Prostate gland (tissue), 2 donors: ENCODE measurements at regions not wholly inside any gene's neighbourhood (a gene's known extent, or its start where the extent isn't known, plus 50 kb on each side); places are given as distances from the start of the nearest gene placed in this dataset.

ENCODE experiments used
- DNase-seq: peaks from one replicate; pipeline ENCODE4 v3.0.0-alpha.2; 2019; ENCODE audit warnings: low spot score
- H3K27ac ChIP-seq, 2 donors: fragments of 200-600 bp; sonication (generic); 2 replicates each; pipeline ENCODE4 v1.5.1; 2017 to 2019
- H3K27me3 ChIP-seq: fragments of 200-600 bp; sonication (generic); replicated peaks from 2 replicates; pipeline ENCODE4 v1.5.1; 2019; ENCODE audit not compliant: insufficient read depth
- H3K36me3 ChIP-seq, 2 donors: fragments of 200-600 bp; sonication (generic); 1 replicate in 1 of 2; 2 replicates in 1 of 2; pipeline versions ENCODE4 v1.5.1 to v1.8.1; 2017 to 2019
- H3K4me1 ChIP-seq: fragments of 200-600 bp; sonication (generic); replicated peaks from 2 replicates; pipeline ENCODE4 v1.5.1; 2019
- H3K4me3 ChIP-seq, 2 donors: fragments of 200-600 bp; sonication (generic); 2 replicates each; pipeline ENCODE4 v1.5.1; 2017 to 2019
- H3K9me3 ChIP-seq: fragments of 200-600 bp; sonication (generic); 2 replicates; pipeline ENCODE4 v1.5.1; 2017
- CTCF ChIP-seq, 4 experiments: fragments of 200-600 bp in 2 of 4; fragments of 450-650 bp in 2 of 4; sonication (generic) in 2 of 4; IDR thresholded peaks; 1 replicate in 3 of 4; 2 replicates in 1 of 4; pipeline ENCODE4 v1.5.1; 2016 to 2019; ENCODE audit warnings: antibody characterized with exemption in 4 of 4, mild to moderate bottlenecking in 2 of 4, moderate library complexity in 2 of 4
- POLR2A ChIP-seq: fragments of 450-650 bp; IDR thresholded peaks from one replicate; pipeline ENCODE4 v1.6.1; 2016; ENCODE audit warnings: antibody characterized with exemption, mild to moderate bottlenecking
- POLR2AphosphoS5 ChIP-seq: sonication (generic); formaldehyde crosslinking; IDR thresholded peaks from one replicate; pipeline ENCODE4 v1.6.1; 2017; ENCODE audit warnings: antibody characterized with exemption
- WGBS: methylation state at CpG from one replicate; pipeline ENCODE4 v1.1.5; 2018; 5-methylcytosine and 5-hydroxymethylcytosine counted together
- intact Hi-C: fragments of 100-400 bp; cut with DNase I; formaldehyde crosslinking; loops from one replicate; pipeline ENCODE4 v1.14.2; 2022

- no peaks in the 10 kb centered on the region for H3K9me3 ChIP-seq
- WGBS, result 87% methylated on average over 3 of the region's 3 CpGs
- H3K4me3 ChIP-seq, result no peak overlapping the region
- H3K27me3 ChIP-seq, result no peaks in the 10 kb centered on the region
- TF ChIP-seq CTCF (IDR thresholded peaks at IDR 0.05) (no peak), POLR2AphosphoS5 (no peak), POLR2A (no peak)
- H3K27ac ChIP-seq, result no peak overlapping the region
- DNase-seq, result no peak
- no peaks in the 10 kb centered on the region for H3K36me3 ChIP-seq
- H3K4me1 ChIP-seq, result no peaks in the 10 kb centered on the region
- intact Hi-C loops, result no loop called here
Observed at GRCh38 chr1:43061757-43062156, 103.1 kb upstream of the SLC2A1 start.

- H3K4me3 ChIP-seq, result no peak overlapping the region
- 67% methylated on average over 9 of the region's 9 CpGs for WGBS
- TF ChIP-seq POLR2A (no peak), CTCF (IDR thresholded peaks at IDR 0.05) (no peak), POLR2AphosphoS5 (no peak)
- DNase-seq, result no peak
- no peaks in the 10 kb centered on the region for H3K4me1 ChIP-seq
- no peak overlapping the region for H3K27ac ChIP-seq
- H3K9me3 ChIP-seq, result no peaks in the 10 kb centered on the region
- intact Hi-C loops, result no loop called here
- H3K36me3 ChIP-seq, result no peaks in the 10 kb centered on the region
- H3K27me3 ChIP-seq, result no peaks in the 10 kb centered on the region
Observed at GRCh38 chr1:43059640-43060574, 101.2 kb upstream of the SLC2A1 start.

- 19% methylated on average over 12 of the region's 12 CpGs for WGBS
Observed at GRCh38 chr1:43058545-43059360, 100.1 kb upstream of the SLC2A1 start.

GRCh38 chr1:43058056-43058455 lies 99.4 kb upstream of the SLC2A1 start:
- Histone ChIP-seq H3K36me3 (no peaks in the 10 kb centered on the region), H3K27ac (no peak overlapping the region), H3K27me3 (no peaks in the 10 kb centered on the region), H3K4me3 (no peak overlapping the region), H3K4me1 (no peaks in the 10 kb centered on the region), H3K9me3 (no peaks in the 10 kb centered on the region)
- no peak for TF ChIP-seq POLR2AphosphoS5
- TF ChIP-seq CTCF (IDR thresholded peaks at IDR 0.05), result no peak
- no peak for TF ChIP-seq POLR2A
- 90% methylated on average over 10 of the region's 11 CpGs for WGBS
- intact Hi-C loops, result no loop called here
- no peak for DNase-seq

More at GRCh38 chr1:43058545-43059360, 100.1 kb upstream of the SLC2A1 start:
- no peaks in the 10 kb centered on the region for H3K4me1 ChIP-seq
- H3K36me3 ChIP-seq, result no peaks in the 10 kb centered on the region
- H3K27me3 ChIP-seq, result no peaks in the 10 kb centered on the region
- DNase-seq, result no peak
- H3K4me3 ChIP-seq, result no peak overlapping the region
- intact Hi-C loops, result no loop called here
- no peak for TF ChIP-seq POLR2AphosphoS5
- H3K27ac ChIP-seq, result no peak overlapping the region
- no peaks in the 10 kb centered on the region for H3K9me3 ChIP-seq

GRCh38 chr1:43057567-43057966 lies 98.9 kb upstream of the SLC2A1 start:
- no peak for DNase-seq
- no peaks in the 10 kb centered on the region for H3K4me1 ChIP-seq
- no peak for TF ChIP-seq CTCF (IDR thresholded peaks at IDR 0.05)
- no peak for TF ChIP-seq POLR2AphosphoS5
- no peak for TF ChIP-seq POLR2A
- no peak overlapping the region for H3K4me3 ChIP-seq
- H3K36me3 ChIP-seq, result no peaks in the 10 kb centered on the region
- WGBS, result 95% methylated on average over 7 of the region's 7 CpGs
- no peaks in the 10 kb centered on the region for H3K27me3 ChIP-seq
- intact Hi-C loops, result no loop called here
- no peak overlapping the region for H3K27ac ChIP-seq
- no peaks in the 10 kb centered on the region for H3K9me3 ChIP-seq
